Amniotic stem cell (primary cell): ENCODE measurements at regions not wholly inside any gene's neighbourhood (a gene's known extent, or its start where the extent isn't known, plus 50 kb on each side); places are given as distances from the start of the nearest gene placed in this dataset.
"Not testable (repeated sequence)": the region's sequence is repeated elsewhere in the genome, so short reads cannot be mapped to it uniquely, and the experiment has no call there.

Experiments used
- DNase-seq: peaks from one replicate; lab custom pipeline; 2025; lab: John Stamatoyannopoulos, UW

GRCh38 chr10:83983578-83984255, 155.6 kb upstream of the GHITM start:
- no peak for DNase-seq

- no peak for DNase-seq
Measured at GRCh38 chr10:83984256-83984640, 155.1 kb upstream of the GHITM start.

GRCh38 chr10:83986800-83987199, 152.5 kb upstream of the GHITM start:
- no peak for DNase-seq

GRCh38 chr10:83987216-83987615, 152.1 kb upstream of the GHITM start:
- no peak for DNase-seq

- no peak for DNase-seq
Measured at GRCh38 chr10:83988435-83988834, 150.9 kb upstream of the GHITM start.

- no peak for DNase-seq
Measured at GRCh38 chr10:83990126-83990525, 149.2 kb upstream of the GHITM start.

GRCh38 chr10:83991986-83992753, 147.1 kb upstream of the GHITM start:
- DNase-seq = no peak

- DNase-seq = no peak
Measured at GRCh38 chr10:83994325-83994724, 145.0 kb upstream of the GHITM start.

- no peak for DNase-seq
Measured at GRCh38 chr10:83995738-83996331, 143.5 kb upstream of the GHITM start.

- DNase-seq = no peak
Measured at GRCh38 chr10:84004221-84004620, 135.1 kb upstream of the GHITM start.

GRCh38 chr10:84005403-84005802, 133.9 kb upstream of the GHITM start:
- DNase-seq = no peak

- no peak for DNase-seq
Measured at GRCh38 chr10:84007482-84007881, 131.8 kb upstream of the GHITM start.

GRCh38 chr10:84008878-84009277, 130.4 kb upstream of the GHITM start:
- no peak for DNase-seq

GRCh38 chr10:84012431-84012830, 126.9 kb upstream of the GHITM start:
- no peak for DNase-seq

GRCh38 chr10:84012831-84013458, 126.4 kb upstream of the GHITM start:
- DNase-seq = no peak

- DNase-seq = no peak
Measured at GRCh38 chr10:84015877-84016595, 123.3 kb upstream of the GHITM start.

GRCh38 chr10:84018826-84019225, 120.5 kb upstream of the GHITM start:
- no peak for DNase-seq

GRCh38 chr10:84019854-84020458, 119.4 kb upstream of the GHITM start:
- DNase-seq = not testable (repeated sequence)

GRCh38 chr10:84026821-84027257, 112.5 kb upstream of the GHITM start:
- no peak for DNase-seq

GRCh38 chr10:84029840-84030239, 109.5 kb upstream of the GHITM start:
- no peak for DNase-seq

- no peak for DNase-seq
Measured at GRCh38 chr10:84038035-84038434, 101.3 kb upstream of the GHITM start.

- no peak for DNase-seq
Measured at GRCh38 chr10:84039957-84040356, 99.4 kb upstream of the GHITM start.
